AG04449 (cell line): ENCODE measurements at regions not wholly inside any gene's neighbourhood (a gene's known extent, or its start where the extent isn't known, plus 50 kb on each side); places are given as distances from the start of the nearest gene placed in this dataset.

Experiments
- CTCF ChIA-PET: fragments of 350-600 bp; formaldehyde crosslinking; extraction: SDS; loops from one replicate; lab custom pipeline; 2021; ENCODE audit warnings: antibody characterized with exemption; lab: Yijun Ruan, JAX
- POLR2A ChIA-PET: fragments of 400-600, 350-600 bp; formaldehyde crosslinking; extraction: SDS; loops from one replicate; lab custom pipeline; 2020; ENCODE audit warnings: antibody characterized with exemption, inconsistent platforms; lab: Yijun Ruan, JAX
- DNase-seq: peaks from one replicate; pipeline ENCODE4 v3.0.0-alpha.2; 2010; ENCODE audit warnings: low read depth, low spot score
- H3K4me3 ChIP-seq: 2 replicates; pipeline ENCODE4 v1.5.1; 2011; ENCODE audit warnings: low read depth, mild to moderate bottlenecking, control low read depth, low read length
- TF ChIP-seq, protein P1 (sequence below): IDR thresholded peaks from one replicate; pipeline ENCODE4 v1.5.1; 2011; ENCODE audit warnings: mild to moderate bottlenecking, moderate library complexity, low read length, control low read depth, inconsistent platforms; ENCODE audit not compliant: insufficient read depth; ENCODE audit errors: missing control alignments

DNA sequence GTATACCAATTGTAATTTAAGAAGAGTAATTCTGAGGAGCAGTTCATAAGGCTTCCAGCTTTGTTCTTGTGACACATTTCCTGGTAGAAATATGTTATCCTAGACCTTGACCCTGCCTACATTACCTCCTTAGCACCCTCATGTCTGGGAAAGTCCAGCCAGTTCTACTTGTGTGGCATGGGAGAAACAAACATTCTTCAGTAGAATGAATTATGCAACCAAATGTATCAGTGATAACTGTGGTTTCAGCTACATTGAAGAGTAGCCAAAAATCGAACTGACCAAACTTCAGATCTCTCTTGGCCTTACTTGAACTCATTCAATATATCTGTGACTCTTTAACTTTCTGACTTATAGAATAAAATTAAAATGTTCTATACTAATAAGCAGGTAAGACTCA, 308.1 kb upstream of the LYPLAL1 start:
- TF ChIP-seq, protein P1, sequence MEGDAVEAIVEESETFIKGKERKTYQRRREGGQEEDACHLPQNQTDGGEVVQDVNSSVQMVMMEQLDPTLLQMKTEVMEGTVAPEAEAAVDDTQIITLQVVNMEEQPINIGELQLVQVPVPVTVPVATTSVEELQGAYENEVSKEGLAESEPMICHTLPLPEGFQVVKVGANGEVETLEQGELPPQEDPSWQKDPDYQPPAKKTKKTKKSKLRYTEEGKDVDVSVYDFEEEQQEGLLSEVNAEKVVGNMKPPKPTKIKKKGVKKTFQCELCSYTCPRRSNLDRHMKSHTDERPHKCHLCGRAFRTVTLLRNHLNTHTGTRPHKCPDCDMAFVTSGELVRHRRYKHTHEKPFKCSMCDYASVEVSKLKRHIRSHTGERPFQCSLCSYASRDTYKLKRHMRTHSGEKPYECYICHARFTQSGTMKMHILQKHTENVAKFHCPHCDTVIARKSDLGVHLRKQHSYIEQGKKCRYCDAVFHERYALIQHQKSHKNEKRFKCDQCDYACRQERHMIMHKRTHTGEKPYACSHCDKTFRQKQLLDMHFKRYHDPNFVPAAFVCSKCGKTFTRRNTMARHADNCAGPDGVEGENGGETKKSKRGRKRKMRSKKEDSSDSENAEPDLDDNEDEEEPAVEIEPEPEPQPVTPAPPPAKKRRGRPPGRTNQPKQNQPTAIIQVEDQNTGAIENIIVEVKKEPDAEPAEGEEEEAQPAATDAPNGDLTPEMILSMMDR, result no peak
- ChIA-PET POLR2A (no interaction called here), CTCF (no interaction called here)
- no peak overlapping the region for H3K4me3 ChIP-seq
- peak; percentile 16 for DNase-seq

DNA sequence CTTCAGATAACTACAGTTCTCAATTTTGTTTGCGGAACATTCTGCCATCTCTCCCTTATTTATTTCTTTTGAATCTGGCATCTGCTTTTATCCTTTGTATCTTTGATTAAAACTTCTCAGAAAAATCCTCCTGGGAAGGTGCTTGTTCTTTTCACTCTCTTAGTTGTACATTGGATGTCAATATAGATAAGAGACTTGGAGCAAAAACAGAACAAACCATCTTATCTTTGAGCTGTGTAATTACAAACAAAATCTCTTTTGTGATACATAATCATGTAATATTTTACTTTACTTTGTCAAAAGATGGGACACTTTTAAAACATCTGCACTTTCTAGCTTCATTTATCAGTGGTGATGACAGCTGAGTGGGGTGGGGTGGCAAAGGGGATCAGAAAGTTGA, 307.2 kb upstream of the LYPLAL1 start:
- ChIA-PET POLR2A (no interaction called here), CTCF (no interaction called here)
- TF ChIP-seq, protein P1, result no peak
- no peak for DNase-seq
- no peak overlapping the region for H3K4me3 ChIP-seq

DNA sequence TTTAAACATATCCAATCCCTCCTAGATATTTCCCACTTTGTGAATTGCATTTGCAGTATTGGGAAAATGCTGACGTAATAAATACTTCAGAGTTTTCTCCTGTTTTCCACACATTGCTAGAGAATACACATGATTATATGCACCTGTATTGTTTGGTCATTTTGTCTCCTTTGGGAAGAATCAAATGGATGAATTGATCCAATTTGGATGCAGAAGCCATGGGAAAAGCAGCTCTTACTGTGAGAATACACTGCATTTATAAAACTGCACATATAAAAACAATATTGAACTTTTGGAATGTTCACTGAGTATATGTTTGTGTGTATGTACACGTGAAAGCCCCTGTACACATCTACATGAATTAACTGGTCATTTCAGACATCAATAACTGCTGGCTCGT, 306.6 kb upstream of the LYPLAL1 start:
- no peak for DNase-seq
- H3K4me3 ChIP-seq, result no peak overlapping the region
- TF ChIP-seq, protein P1, result no peak
- POLR2A ChIA-PET, result no interaction called here
- CTCF ChIA-PET, result no interaction called here

DNA sequence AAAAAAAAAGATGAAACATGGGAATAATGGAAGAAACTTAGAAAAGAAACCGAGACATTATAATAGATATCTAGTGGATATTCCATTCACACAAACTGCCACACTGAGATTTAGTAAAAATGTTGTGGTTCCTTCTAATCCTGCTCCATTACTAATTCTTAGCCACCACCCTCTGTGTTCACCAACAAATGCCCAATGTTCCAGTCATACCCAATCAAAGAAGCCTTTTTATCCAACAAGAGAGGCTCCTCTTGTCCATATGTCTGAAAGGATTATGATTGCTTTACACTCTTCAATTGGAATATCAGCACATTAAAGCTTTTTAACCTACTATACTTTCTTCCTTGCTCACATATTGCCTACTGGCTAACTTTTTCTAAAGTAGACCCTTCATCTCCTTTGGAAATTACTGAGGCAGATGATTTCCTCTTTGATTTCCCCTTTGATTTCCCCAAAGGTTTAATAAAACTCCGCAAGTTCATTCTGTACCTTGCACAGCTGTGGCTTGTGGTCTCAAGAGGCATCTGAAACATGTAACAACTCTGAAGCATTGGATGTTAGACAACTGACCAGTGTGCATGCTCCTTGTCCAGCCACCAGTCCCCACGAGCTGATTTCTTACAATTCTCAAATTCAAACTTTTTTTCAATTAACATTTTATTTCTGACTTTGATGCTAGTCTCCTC, 305.6 kb upstream of the LYPLAL1 start:
- POLR2A ChIA-PET, result no interaction called here

DNA sequence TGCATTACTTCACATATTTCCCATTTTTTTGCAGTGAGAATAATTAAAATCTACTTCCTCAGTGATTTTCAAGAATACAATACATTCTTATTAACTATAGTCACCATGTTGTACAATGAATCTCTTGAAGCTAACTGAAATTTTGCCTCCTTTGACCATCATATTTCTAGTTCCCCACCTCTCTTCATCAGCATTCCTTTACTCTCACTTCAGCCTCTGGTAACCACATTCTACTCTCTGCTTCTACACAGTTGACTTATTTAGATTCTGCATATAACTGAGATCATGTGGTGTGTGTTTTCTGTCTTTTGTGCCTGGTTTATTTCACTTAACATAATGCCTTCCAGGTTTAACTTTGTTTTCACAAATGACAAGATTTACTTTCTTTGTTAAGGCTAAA, 304.4 kb upstream of the LYPLAL1 start:
- TF ChIP-seq, protein P1, result no peak
- ChIA-PET CTCF (no interaction called here), POLR2A (no interaction called here)
- no peak for DNase-seq
- no peak overlapping the region for H3K4me3 ChIP-seq

More for the DNA sequence above, 305.6 kb upstream of the LYPLAL1 start:
- CTCF ChIA-PET, result no interaction called here
- TF ChIP-seq, protein P1, result no peak
- no peak overlapping the region for H3K4me3 ChIP-seq
- DNase-seq, result no peak

DNA sequence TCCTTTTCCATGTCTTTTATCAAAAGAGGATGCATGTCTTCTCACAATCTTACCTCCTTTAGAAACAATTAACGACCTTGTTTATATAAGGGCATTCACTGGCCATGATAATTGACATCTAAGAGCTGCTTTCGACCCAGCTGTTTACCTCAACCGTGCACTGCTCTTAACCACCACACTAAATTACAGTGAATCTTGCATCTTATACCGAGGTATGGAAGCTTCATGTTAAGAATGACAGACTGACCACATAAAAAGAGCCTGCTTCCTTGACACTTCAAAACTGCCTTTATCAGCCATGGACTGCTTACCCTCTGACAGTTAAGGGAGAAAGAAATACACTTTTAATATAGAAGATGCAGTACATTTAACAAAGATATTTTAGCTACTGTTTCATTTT, 301.7 kb upstream of the LYPLAL1 start:
- no peak overlapping the region for H3K4me3 ChIP-seq
- DNase-seq, result no peak
- CTCF ChIA-PET, result no interaction called here
- TF ChIP-seq, protein P1, result no peak
- POLR2A ChIA-PET, result no interaction called here
